ENCODE measurements at regions not wholly inside any gene's neighbourhood (a gene's known extent, or its start where the extent isn't known, plus 50 kb on each side); places are given as distances from the start of the nearest gene placed in this dataset.

- DNase-seq = no peak
These were observed 197.4 kb upstream of the HS3ST1 start for GRCh38 chr4:11626066-11626465.

- DNase-seq = no peak
These were observed 196.5 kb upstream of the HS3ST1 start for GRCh38 chr4:11625211-11625610.

- no peak for DNase-seq
These were observed 195.7 kb upstream of the HS3ST1 start for GRCh38 chr4:11624370-11624769.

GRCh38 chr4:11623726-11624037, 195.0 kb upstream of the HS3ST1 start:
- DNase-seq = no peak

- no peak for DNase-seq
These were observed 194.4 kb upstream of the HS3ST1 start for GRCh38 chr4:11622961-11623725.

- no peak for DNase-seq
These were observed 192.2 kb upstream of the HS3ST1 start for GRCh38 chr4:11620861-11621260.

- no peak for DNase-seq
These were observed 190.1 kb upstream of the HS3ST1 start for GRCh38 chr4:11618666-11619282.

GRCh38 chr4:11616856-11617255, 188.2 kb upstream of the HS3ST1 start:
- DNase-seq = no peak

GRCh38 chr4:11615601-11616000, 186.9 kb upstream of the HS3ST1 start:
- no peak for DNase-seq

GRCh38 chr4:11614426-11614825, 185.7 kb upstream of the HS3ST1 start:
- DNase-seq = no peak

- DNase-seq = no peak
These were observed 183.2 kb upstream of the HS3ST1 start for GRCh38 chr4:11611868-11612267.

- DNase-seq = no peak
These were observed 181.1 kb upstream of the HS3ST1 start for GRCh38 chr4:11609751-11610150.

- DNase-seq = no peak
These were observed 180.3 kb upstream of the HS3ST1 start for GRCh38 chr4:11608992-11609391.

GRCh38 chr4:11606078-11606477, 177.4 kb upstream of the HS3ST1 start:
- no peak for DNase-seq

GRCh38 chr4:11605597-11605996, 176.9 kb upstream of the HS3ST1 start:
- no peak for DNase-seq

GRCh38 chr4:11604821-11605220, 176.1 kb upstream of the HS3ST1 start:
- DNase-seq = no peak

GRCh38 chr4:11603591-11604194, 175.0 kb upstream of the HS3ST1 start:
- no peak for DNase-seq

GRCh38 chr4:11602606-11603340, 174.1 kb upstream of the HS3ST1 start:
- DNase-seq = no peak

GRCh38 chr4:11599064-11599463, 170.4 kb upstream of the HS3ST1 start:
- DNase-seq = no peak

GRCh38 chr4:11598591-11598990, 169.9 kb upstream of the HS3ST1 start:
- DNase-seq = no peak

GRCh38 chr4:11597506-11597905, 168.8 kb upstream of the HS3ST1 start:
- no peak for DNase-seq

GRCh38 chr4:11596989-11597388, 168.3 kb upstream of the HS3ST1 start:
- DNase-seq = no peak

GRCh38 chr4:11593576-11594116, 165.0 kb upstream of the HS3ST1 start:
- DNase-seq = no peak

Measured in occipital lobe (tissue), 1 donor.